SK-N-SH (cell line): ENCODE measurements at regions not wholly inside any gene's neighbourhood (a gene's known extent, or its start where the extent isn't known, plus 50 kb on each side); places are given as distances from the start of the nearest gene placed in this dataset.

ENCODE experiments used
- CTCF ChIA-PET: fragments of 300-600, 350-600 bp; formaldehyde crosslinking; extraction: SDS; loops from one replicate; lab custom pipeline; 2021; lab: Yijun Ruan, JAX
- POLR2A ChIA-PET: fragments of 350-600 bp; sonication (Branson Sonifier 250); formaldehyde crosslinking; extraction: SDS; loops from one replicate; lab custom pipeline; 2020; ENCODE audit warnings: antibody characterized with exemption, inconsistent platforms; lab: Yijun Ruan, JAX
- DNase-seq: peaks from one replicate; pipeline ENCODE4 v3.0.0; 2012
- H2AFZ ChIP-seq: fragments of 200-600 bp; sonication (generic); 2 replicates; pipeline ENCODE4 v1.8.1; 2016; ENCODE audit warnings: antibody characterized with exemption, mild to moderate bottlenecking, low read depth
- H3F3A ChIP-seq: fragments of 200-600 bp; sonication (generic); replicated peaks from 2 replicates; pipeline ENCODE3; 2016; ENCODE audit warnings: antibody characterized with exemption, mild to moderate bottlenecking; ENCODE audit not compliant: insufficient read depth
- H3K27ac ChIP-seq, 2 experiments: fragments of 200-500 bp in 1 of 2; fragments of 200-600 bp in 1 of 2; sonication (Bioruptor generic) in 1 of 2; sonication (generic), shearing (Covaris generic) in 1 of 2; 2 replicates each; pipeline versions ENCODE4 v1.5.1 to v1.6.1; 2014 to 2016; ENCODE audit warnings: low read depth in 2 of 2, inconsistent platforms in 1 of 2, low read length in 1 of 2, mild to moderate bottlenecking in 1 of 2, mixed read lengths in 1 of 2
- H3K27me3 ChIP-seq: fragments of 200-600 bp; sonication (generic), shearing (Covaris generic); 2 replicates; pipeline ENCODE4 v1.6.1; 2016; ENCODE audit warnings: mixed run types; ENCODE audit not compliant: insufficient read depth
- H3K36me3 ChIP-seq, 2 experiments: fragments of 200-500 bp in 1 of 2; fragments of 200-600 bp in 1 of 2; sonication (Bioruptor generic) in 1 of 2; sonication (generic) in 1 of 2; replicated peaks in 1 of 2; 2 replicates each; pipeline versions ENCODE3 to v1.5.1; 2014 to 2016; ENCODE audit warnings: low read length in 1 of 2, mild to moderate bottlenecking in 1 of 2; ENCODE audit not compliant: insufficient read depth in 2 of 2, control insufficient read depth in 1 of 2
- H3K4me1 ChIP-seq, 2 experiments: fragments of 200-500 bp in 1 of 2; fragments of 200-600 bp in 1 of 2; sonication (Bioruptor generic) in 1 of 2; sonication (generic), shearing (Covaris generic) in 1 of 2; 2 replicates each; pipeline versions ENCODE4 v1.5.1 to v1.6.1; 2014 to 2016; ENCODE audit warnings: low read depth in 1 of 2, low read length in 1 of 2, mixed run types in 1 of 2; ENCODE audit not compliant: insufficient read depth in 2 of 2, control insufficient read depth in 1 of 2
- H3K4me2 ChIP-seq: fragments of 200-600 bp; sonication (generic), shearing (Covaris generic); 2 replicates; pipeline ENCODE4 v1.6.1; 2017; ENCODE audit warnings: mixed run types
- H3K4me3 ChIP-seq, 2 experiments: fragments of 200-500 bp in 1 of 2; fragments of 200-600 bp in 1 of 2; sonication (Bioruptor generic) in 1 of 2; sonication (generic), shearing (Covaris generic) in 1 of 2; 2 replicates each; pipeline versions ENCODE4 v1.5.1 to v1.8.1; 2014 to 2016; ENCODE audit warnings: low read depth in 2 of 2, inconsistent platforms in 1 of 2, low read length in 1 of 2, mild to moderate bottlenecking in 1 of 2, mixed read lengths in 1 of 2, moderate library complexity in 1 of 2
- H3K79me2 ChIP-seq: fragments of 200-600 bp; sonication (generic); 2 replicates; pipeline ENCODE4 v1.8.1; 2017; ENCODE audit warnings: mild to moderate bottlenecking; ENCODE audit not compliant: insufficient read depth
- H3K9ac ChIP-seq: fragments of 200-600 bp; sonication (generic); 2 replicates; pipeline ENCODE4 v1.6.1; 2017; ENCODE audit warnings: mixed run types
- H3K9me2 ChIP-seq: fragments of 200-600 bp; sonication (generic); 2 replicates; pipeline ENCODE4 v1.6.1; 2017; ENCODE audit warnings: mixed run types
- H3K9me3 ChIP-seq: fragments of 200-600 bp; sonication (generic); 2 replicates; pipeline ENCODE4 v1.6.1; 2017; ENCODE audit warnings: mixed run types, mild to moderate bottlenecking, moderate library complexity
- H4K20me1 ChIP-seq: fragments of 200-600 bp; sonication (generic); 2 replicates; pipeline ENCODE4 v1.6.1; 2017; ENCODE audit warnings: mild to moderate bottlenecking, mixed run types; ENCODE audit not compliant: insufficient read depth
- CTCF ChIP-seq: fragments of 200-600 bp; sonication (generic); IDR thresholded peaks from 2 replicates; pipeline ENCODE4 v1.6.1; 2017; ENCODE audit warnings: antibody characterized with exemption, mild to moderate bottlenecking, moderate library complexity
- JUND ChIP-seq: IDR thresholded peaks from 2 replicates; pipeline ENCODE4 v1.4.0; 2012
- MEF2A ChIP-seq: IDR thresholded peaks from 2 replicates; pipeline ENCODE4 v1.4.0; 2012; ENCODE audit warnings: low read depth, borderline replicate concordance
- MXI1 ChIP-seq: IDR thresholded peaks from 2 replicates; pipeline ENCODE4 v1.6.1; 2012; ENCODE audit warnings: mild to moderate bottlenecking, low read depth, low read length, improper control_type of control experiment
- NRF1 ChIP-seq: IDR thresholded peaks from 2 replicates; pipeline ENCODE4 v1.6.1; 2012; ENCODE audit warnings: low read depth, mild to moderate bottlenecking, low read length
- PBX3 ChIP-seq: IDR thresholded peaks from 2 replicates; pipeline ENCODE4; 2012
- POLR2AphosphoS5 ChIP-seq: IDR thresholded peaks from 2 replicates; pipeline ENCODE4 v1.6.1; 2012; ENCODE audit warnings: low read depth, low read length
- RAD21 ChIP-seq: IDR thresholded peaks from 2 replicates; pipeline ENCODE4 v1.6.1; 2012; ENCODE audit warnings: mild to moderate bottlenecking, low read length
- SMC3 ChIP-seq: IDR thresholded peaks from 2 replicates; pipeline ENCODE4 v1.6.1; 2012; ENCODE audit warnings: low read depth, low read length, improper control_type of control experiment
- USF1 ChIP-seq: IDR thresholded peaks from 2 replicates; pipeline ENCODE4 v1.4.0; 2012; ENCODE audit warnings: low read depth, borderline replicate concordance
- ZBTB33 ChIP-seq: IDR thresholded peaks from 2 replicates; pipeline ENCODE4 v1.4.0; 2012; ENCODE audit warnings: low read depth, borderline replicate concordance
- WGBS: methylation state at CpG from one replicate; pipeline ENCODE4 v1.1.6; 2017; ENCODE audit warnings: low lambda C conversion rate; 5-methylcytosine and 5-hydroxymethylcytosine counted together

DNA sequence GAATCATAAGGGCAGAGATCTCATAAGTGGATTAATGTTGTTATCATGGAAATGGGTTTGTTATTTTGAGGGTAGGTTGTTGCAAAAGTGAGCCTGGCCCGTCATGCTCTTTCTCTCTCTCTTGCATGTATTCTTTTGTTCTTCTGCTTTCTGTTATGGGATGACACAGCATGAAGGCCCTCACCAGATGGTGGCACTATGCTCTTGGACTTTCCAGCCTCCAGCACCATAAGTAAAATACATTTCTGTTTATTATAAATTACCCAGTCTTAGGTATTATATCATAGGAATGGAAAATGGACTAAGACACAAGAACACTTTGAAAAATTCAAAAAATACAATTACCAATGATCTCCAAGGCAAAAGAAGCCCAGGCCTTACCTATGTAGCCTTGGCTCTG, 676.1 kb downstream of the PTPRU start:
- H3K27ac ChIP-seq: no peak overlapping the region
- no peaks in the 10 kb centered on the region for H3K9me2 ChIP-seq
- POLR2A ChIA-PET: no interaction called here
- DNase-seq: no peak
- no peak overlapping the region for H3K4me3 ChIP-seq
- no peaks in the 10 kb centered on the region for H4K20me1 ChIP-seq
- H3K4me1 ChIP-seq: no peaks in the 10 kb centered on the region
- CTCF ChIA-PET: interaction anchor here (1.0 to 1.4 kb wide), 3 partner anchors 10 to 100 kb away, joined by 3 read pairs; no protein-coding TSS in a partner anchor
- H3F3A ChIP-seq: no peaks in the 10 kb centered on the region
- no peaks in the 10 kb centered on the region for H3K79me2 ChIP-seq
- WGBS: 27% methylated on average over 1 of the region's 1 CpG
- no peaks in the 10 kb centered on the region for H3K9me3 ChIP-seq
- no peak overlapping the region for H3K9ac ChIP-seq
- TF ChIP-seq CTCF: peak; percentile 59
- TF ChIP-seq SMC3: peak; percentile 25; the same call in 1 of the 2 replicates
- no peak for TF ChIP-seq PBX3
- peak; percentile 46 for TF ChIP-seq RAD21
- TF ChIP-seq, all 33 proteins: peak for 3
- H3K4me2 ChIP-seq: no peak overlapping the region
- H2AFZ ChIP-seq: no peak overlapping the region
- no peaks in the 10 kb centered on the region for H3K27me3 ChIP-seq
- no peaks in the 10 kb centered on the region for H3K36me3 ChIP-seq

DNA sequence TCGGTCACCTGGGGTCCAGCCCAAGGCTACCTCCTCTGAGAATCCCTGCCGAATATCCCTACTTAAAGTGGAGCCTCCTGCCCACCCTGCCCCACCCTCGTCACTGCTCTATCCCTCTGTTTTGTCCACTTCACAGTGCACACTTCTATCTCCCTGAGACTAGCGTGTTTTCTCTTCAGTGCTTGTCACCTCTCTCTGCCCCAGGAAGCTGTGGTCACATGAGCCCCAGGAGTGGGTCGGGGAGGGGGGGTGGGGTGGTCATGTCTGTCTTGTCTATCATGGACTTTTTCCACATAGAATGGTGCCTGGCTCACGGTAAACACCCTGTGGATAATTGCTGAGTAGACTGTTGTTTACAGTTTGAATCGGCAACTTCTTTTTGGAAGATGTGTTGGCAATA, 673.6 kb downstream of the PTPRU start:
- Histone ChIP-seq H4K20me1 (no peaks in the 10 kb centered on the region), H3K36me3 (no peaks in the 10 kb centered on the region), H2AFZ (no peak overlapping the region), H3K4me1 (no peaks in the 10 kb centered on the region), H3K79me2 (no peaks in the 10 kb centered on the region), H3K9me2 (no peaks in the 10 kb centered on the region), H3K9ac (no peak overlapping the region), H3K4me3 (no peak overlapping the region), H3K27me3 (no peaks in the 10 kb centered on the region), H3K27ac (no peak overlapping the region), H3F3A (no peaks in the 10 kb centered on the region), H3K4me2 (no peak overlapping the region), H3K9me3 (no peaks in the 10 kb centered on the region)
- TF ChIP-seq USF1 (no peak), JUND (no peak), POLR2AphosphoS5 (no peak)
- DNase-seq: no peak
- ChIA-PET POLR2A (no interaction called here), CTCF (no interaction called here)
- WGBS: 31% methylated on average over 7 of the region's 7 CpGs

DNA sequence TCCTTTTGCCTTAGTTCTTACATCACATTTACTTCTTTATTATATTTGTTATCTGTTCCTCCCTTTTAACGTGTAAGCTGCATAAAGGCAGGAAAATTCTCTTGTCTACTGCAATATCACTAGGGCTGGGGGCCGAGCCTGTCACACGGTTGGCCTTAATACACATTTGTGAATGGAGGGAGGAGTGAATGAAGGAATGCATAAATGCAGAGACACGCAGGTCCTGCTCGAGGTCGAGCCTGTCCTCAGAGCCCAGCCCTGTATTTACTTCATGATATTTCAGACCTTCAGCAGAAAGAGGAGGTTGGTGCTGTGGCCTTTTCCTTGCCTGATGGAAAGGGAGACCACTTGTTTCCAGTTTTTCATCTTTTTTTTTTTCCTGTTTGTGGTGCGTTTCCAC, 671.3 kb downstream of the PTPRU start:
- ChIA-PET CTCF (no interaction called here), POLR2A (no interaction called here)
- no peaks in the 10 kb centered on the region for H3F3A ChIP-seq
- H3K79me2 ChIP-seq: no peaks in the 10 kb centered on the region
- no peak overlapping the region for H2AFZ ChIP-seq
- no peak overlapping the region for H3K27ac ChIP-seq
- H4K20me1 ChIP-seq: no peaks in the 10 kb centered on the region
- no peaks in the 10 kb centered on the region; the same call in 1 of the 2 replicates for H3K27me3 ChIP-seq
- no peaks in the 10 kb centered on the region for H3K36me3 ChIP-seq
- no peaks in the 10 kb centered on the region for H3K4me1 ChIP-seq
- H3K4me3 ChIP-seq: no peak overlapping the region
- no peak overlapping the region for H3K9ac ChIP-seq
- no peaks in the 10 kb centered on the region for H3K9me2 ChIP-seq
- no peak overlapping the region for H3K4me2 ChIP-seq
- WGBS: 38% methylated on average over 7 of the region's 7 CpGs
- H3K9me3 ChIP-seq: no peaks in the 10 kb centered on the region
- DNase-seq: no peak
- TF ChIP-seq MXI1 (no peak), MEF2A (no peak), NRF1 (no peak), JUND (no peak), ZBTB33 (no peak), PBX3 (no peak), USF1 (no peak)
